Fibroblast of lung (primary cell): ENCODE measurements at regions not wholly inside any gene's neighbourhood (a gene's known extent, or its start where the extent isn't known, plus 50 kb on each side); places are given as distances from the start of the nearest gene placed in this dataset.

ENCODE experiments used
- EZH2 ChIP-seq: IDR thresholded peaks from 2 replicates; pipeline ENCODE4 v1.5.1; 2012; ENCODE audit warnings: low read length, control low read depth, mild to moderate bottlenecking; ENCODE audit errors: missing control alignments
- TF ChIP-seq, protein P1 (sequence below), 2 donors: IDR thresholded peaks in 1 of 2; conservative IDR thresholded peaks in 1 of 2; 1 replicate in 1 of 2; 2 replicates in 1 of 2; pipeline ENCODE4 v1.5.1; 2011 to 2012; ENCODE audit warnings: low read length in 2 of 2, control low read depth in 1 of 2, inconsistent platforms in 1 of 2, low read depth in 1 of 2, mild to moderate bottlenecking in 1 of 2

GRCh38 chr1:181910905-181911304 lies 150.6 kb downstream of the ZNF648 start:
- TF ChIP-seq, protein P1, sequence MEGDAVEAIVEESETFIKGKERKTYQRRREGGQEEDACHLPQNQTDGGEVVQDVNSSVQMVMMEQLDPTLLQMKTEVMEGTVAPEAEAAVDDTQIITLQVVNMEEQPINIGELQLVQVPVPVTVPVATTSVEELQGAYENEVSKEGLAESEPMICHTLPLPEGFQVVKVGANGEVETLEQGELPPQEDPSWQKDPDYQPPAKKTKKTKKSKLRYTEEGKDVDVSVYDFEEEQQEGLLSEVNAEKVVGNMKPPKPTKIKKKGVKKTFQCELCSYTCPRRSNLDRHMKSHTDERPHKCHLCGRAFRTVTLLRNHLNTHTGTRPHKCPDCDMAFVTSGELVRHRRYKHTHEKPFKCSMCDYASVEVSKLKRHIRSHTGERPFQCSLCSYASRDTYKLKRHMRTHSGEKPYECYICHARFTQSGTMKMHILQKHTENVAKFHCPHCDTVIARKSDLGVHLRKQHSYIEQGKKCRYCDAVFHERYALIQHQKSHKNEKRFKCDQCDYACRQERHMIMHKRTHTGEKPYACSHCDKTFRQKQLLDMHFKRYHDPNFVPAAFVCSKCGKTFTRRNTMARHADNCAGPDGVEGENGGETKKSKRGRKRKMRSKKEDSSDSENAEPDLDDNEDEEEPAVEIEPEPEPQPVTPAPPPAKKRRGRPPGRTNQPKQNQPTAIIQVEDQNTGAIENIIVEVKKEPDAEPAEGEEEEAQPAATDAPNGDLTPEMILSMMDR (conservative IDR thresholded peaks at IDR 0.05 in 1 of 2, IDR thresholded peaks at IDR 0.05 in 1 of 2; ENCODE audit: low read depth in 1 of 2, low read length in 2 of 2), result no peak
- no peak for TF ChIP-seq EZH2
